Medulla oblongata (tissue), 1 donor: ENCODE measurements at regions not wholly inside any gene's neighbourhood (a gene's known extent, or its start where the extent isn't known, plus 50 kb on each side); places are given as distances from the start of the nearest gene placed in this dataset.

ENCODE experiments used
- DNase-seq: peaks from one replicate; pipeline ENCODE4 v3.0.0-alpha.2; 2015; ENCODE audit errors: extremely low spot score

- DNase-seq = no peak
Observed at GRCh38 chr6:21808551-21809242, 215.1 kb downstream of the SOX4 start.

GRCh38 chr6:21811484-21811883 lies 217.9 kb downstream of the SOX4 start:
- DNase-seq = no peak

GRCh38 chr6:21816231-21816630 lies 222.7 kb downstream of the SOX4 start:
- no peak for DNase-seq

GRCh38 chr6:21820442-21820841 lies 226.9 kb downstream of the SOX4 start:
- DNase-seq = no peak

- no peak for DNase-seq
Observed at GRCh38 chr6:21823371-21823770, 229.8 kb downstream of the SOX4 start.

GRCh38 chr6:21824431-21825177 lies 231.1 kb downstream of the SOX4 start:
- no peak for DNase-seq

- no peak for DNase-seq
Observed at GRCh38 chr6:21826023-21826422, 232.5 kb downstream of the SOX4 start.

GRCh38 chr6:21826904-21827303 lies 233.4 kb downstream of the SOX4 start:
- no peak for DNase-seq

- no peak for DNase-seq
Observed at GRCh38 chr6:21827425-21828202, 234.1 kb downstream of the SOX4 start.

- DNase-seq = no peak
Observed at GRCh38 chr6:21828704-21829103, 235.2 kb downstream of the SOX4 start.

- DNase-seq = no peak
Observed at GRCh38 chr6:21829126-21829525, 235.6 kb downstream of the SOX4 start.

- no peak for DNase-seq
Observed at GRCh38 chr6:21831521-21832291, 238.2 kb downstream of the SOX4 start.

GRCh38 chr6:21836277-21836676 lies 242.7 kb downstream of the SOX4 start:
- no peak for DNase-seq

- no peak for DNase-seq
Observed at GRCh38 chr6:21836772-21837425, 243.3 kb downstream of the SOX4 start.

GRCh38 chr6:21840428-21840827 lies 246.9 kb downstream of the SOX4 start:
- no peak for DNase-seq

GRCh38 chr6:21842875-21843645 lies 249.5 kb downstream of the SOX4 start:
- no peak for DNase-seq

- no peak for DNase-seq
Observed at GRCh38 chr6:21844120-21844917, 250.8 kb downstream of the SOX4 start.

- peak; percentile 38 for DNase-seq
Observed at GRCh38 chr6:21845018-21845417, 251.5 kb downstream of the SOX4 start.

GRCh38 chr6:21845439-21846140 lies 252.0 kb downstream of the SOX4 start:
- no peak for DNase-seq
